Neural cell (in vitro differentiated cells): ENCODE measurements at regions not wholly inside any gene's neighbourhood (a gene's known extent, or its start where the extent isn't known, plus 50 kb on each side); places are given as distances from the start of the nearest gene placed in this dataset.

Source experiments
- EP300 ChIP-seq: fragments of 450-650 bp; conservative IDR thresholded peaks from 2 replicates; pipeline ENCODE4 v1.6.1; 2014; ENCODE audit warnings: antibody characterized with exemption, mild to moderate bottlenecking, moderate library complexity; ENCODE audit not compliant: poor library complexity, severe bottlenecking
- EZH2 ChIP-seq: fragments of 200-600, 300-800 bp; shearing (Covaris generic), sonication (generic); IDR thresholded peaks from 2 replicates; pipeline ENCODE4 v1.6.1; 2014; ENCODE audit warnings: antibody characterized with exemption, low read length, borderline replicate concordance, mild to moderate bottlenecking; ENCODE audit not compliant: insufficient read depth, poor library complexity, severe bottlenecking
- MXI1 ChIP-seq: fragments of 450-650 bp; conservative IDR thresholded peaks from 2 replicates; pipeline ENCODE4 v1.6.1; 2014; ENCODE audit warnings: antibody characterized with exemption, mild to moderate bottlenecking; ENCODE audit not compliant: poor library complexity, severe bottlenecking
- POLR2AphosphoS5 ChIP-seq: IDR thresholded peaks from 2 replicates; pipeline ENCODE4 v1.6.1; 2012
- RAD21 ChIP-seq: fragments of 450-650 bp; conservative IDR thresholded peaks from 2 replicates; pipeline ENCODE4 v1.6.1; 2014; ENCODE audit warnings: antibody characterized with exemption, mild to moderate bottlenecking, moderate library complexity
- SMC3 ChIP-seq: fragments of 450-650 bp; conservative IDR thresholded peaks from 2 replicates; pipeline ENCODE4 v1.6.1; 2014; ENCODE audit warnings: antibody characterized with exemption, mild to moderate bottlenecking, moderate library complexity; ENCODE audit not compliant: poor library complexity
- TAF1 ChIP-seq: IDR thresholded peaks from 2 replicates; pipeline ENCODE4 v1.6.1; 2012; ENCODE audit warnings: low read depth
- TF ChIP-seq, protein P1 (sequence below): fragments of 450-650 bp; IDR thresholded peaks from 2 replicates; pipeline ENCODE4 v1.5.1; 2014; ENCODE audit warnings: antibody characterized with exemption, mild to moderate bottlenecking, moderate library complexity; ENCODE audit not compliant: poor library complexity, severe bottlenecking
- TF ChIP-seq, protein P2 (sequence below): IDR thresholded peaks from 2 replicates; pipeline ENCODE4 v1.6.1; 2012; ENCODE audit warnings: borderline replicate concordance

- TF ChIP-seq EZH2 (no peak), SMC3 (no peak), RAD21 (no peak), EP300 (no peak), TAF1 (no peak), MXI1 (no peak), POLR2AphosphoS5 (no peak)
- TF ChIP-seq, protein P1, sequence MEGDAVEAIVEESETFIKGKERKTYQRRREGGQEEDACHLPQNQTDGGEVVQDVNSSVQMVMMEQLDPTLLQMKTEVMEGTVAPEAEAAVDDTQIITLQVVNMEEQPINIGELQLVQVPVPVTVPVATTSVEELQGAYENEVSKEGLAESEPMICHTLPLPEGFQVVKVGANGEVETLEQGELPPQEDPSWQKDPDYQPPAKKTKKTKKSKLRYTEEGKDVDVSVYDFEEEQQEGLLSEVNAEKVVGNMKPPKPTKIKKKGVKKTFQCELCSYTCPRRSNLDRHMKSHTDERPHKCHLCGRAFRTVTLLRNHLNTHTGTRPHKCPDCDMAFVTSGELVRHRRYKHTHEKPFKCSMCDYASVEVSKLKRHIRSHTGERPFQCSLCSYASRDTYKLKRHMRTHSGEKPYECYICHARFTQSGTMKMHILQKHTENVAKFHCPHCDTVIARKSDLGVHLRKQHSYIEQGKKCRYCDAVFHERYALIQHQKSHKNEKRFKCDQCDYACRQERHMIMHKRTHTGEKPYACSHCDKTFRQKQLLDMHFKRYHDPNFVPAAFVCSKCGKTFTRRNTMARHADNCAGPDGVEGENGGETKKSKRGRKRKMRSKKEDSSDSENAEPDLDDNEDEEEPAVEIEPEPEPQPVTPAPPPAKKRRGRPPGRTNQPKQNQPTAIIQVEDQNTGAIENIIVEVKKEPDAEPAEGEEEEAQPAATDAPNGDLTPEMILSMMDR, result no peak
- TF ChIP-seq, protein P2, sequence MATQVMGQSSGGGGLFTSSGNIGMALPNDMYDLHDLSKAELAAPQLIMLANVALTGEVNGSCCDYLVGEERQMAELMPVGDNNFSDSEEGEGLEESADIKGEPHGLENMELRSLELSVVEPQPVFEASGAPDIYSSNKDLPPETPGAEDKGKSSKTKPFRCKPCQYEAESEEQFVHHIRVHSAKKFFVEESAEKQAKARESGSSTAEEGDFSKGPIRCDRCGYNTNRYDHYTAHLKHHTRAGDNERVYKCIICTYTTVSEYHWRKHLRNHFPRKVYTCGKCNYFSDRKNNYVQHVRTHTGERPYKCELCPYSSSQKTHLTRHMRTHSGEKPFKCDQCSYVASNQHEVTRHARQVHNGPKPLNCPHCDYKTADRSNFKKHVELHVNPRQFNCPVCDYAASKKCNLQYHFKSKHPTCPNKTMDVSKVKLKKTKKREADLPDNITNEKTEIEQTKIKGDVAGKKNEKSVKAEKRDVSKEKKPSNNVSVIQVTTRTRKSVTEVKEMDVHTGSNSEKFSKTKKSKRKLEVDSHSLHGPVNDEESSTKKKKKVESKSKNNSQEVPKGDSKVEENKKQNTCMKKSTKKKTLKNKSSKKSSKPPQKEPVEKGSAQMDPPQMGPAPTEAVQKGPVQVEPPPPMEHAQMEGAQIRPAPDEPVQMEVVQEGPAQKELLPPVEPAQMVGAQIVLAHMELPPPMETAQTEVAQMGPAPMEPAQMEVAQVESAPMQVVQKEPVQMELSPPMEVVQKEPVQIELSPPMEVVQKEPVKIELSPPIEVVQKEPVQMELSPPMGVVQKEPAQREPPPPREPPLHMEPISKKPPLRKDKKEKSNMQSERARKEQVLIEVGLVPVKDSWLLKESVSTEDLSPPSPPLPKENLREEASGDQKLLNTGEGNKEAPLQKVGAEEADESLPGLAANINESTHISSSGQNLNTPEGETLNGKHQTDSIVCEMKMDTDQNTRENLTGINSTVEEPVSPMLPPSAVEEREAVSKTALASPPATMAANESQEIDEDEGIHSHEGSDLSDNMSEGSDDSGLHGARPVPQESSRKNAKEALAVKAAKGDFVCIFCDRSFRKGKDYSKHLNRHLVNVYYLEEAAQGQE, result no peak
Measured at GRCh38 chr2:187208199-187208785, 239.8 kb downstream of the CALCRL start.
